GM20431 (cell line): ENCODE measurements at regions not wholly inside any gene's neighbourhood (a gene's known extent, or its start where the extent isn't known, plus 50 kb on each side); places are given as distances from the start of the nearest gene placed in this dataset.

Experiments used
- in situ Hi-C: fragments of 300-500 bp; cut with MseI, MboI; formaldehyde crosslinking; loops from one replicate; pipeline ENCODE4 v1.15.0; 2020; ENCODE audit warnings: low sequenced_read_pairs; ENCODE audit not compliant: unreplicated experiment

DNA sequence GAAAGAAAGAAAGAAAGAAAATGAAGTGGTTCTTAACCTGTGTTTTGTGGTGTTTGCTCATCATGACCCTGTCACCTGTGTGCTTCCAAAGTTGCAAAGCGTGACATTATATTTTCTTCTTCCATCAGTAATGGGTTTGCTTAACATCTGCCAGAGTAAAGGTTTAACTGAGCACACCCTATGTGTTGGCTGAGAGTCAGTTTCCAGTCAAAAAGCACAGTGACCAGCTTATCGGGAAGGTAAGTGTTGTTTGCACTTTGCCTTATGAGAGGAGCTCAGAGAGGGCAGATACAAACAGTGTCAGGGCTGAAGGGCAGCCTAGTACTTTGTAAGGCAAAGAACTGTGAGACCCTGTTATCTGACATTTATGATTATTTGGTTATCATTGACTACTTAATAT, 406.2 kb upstream of the CWC22 start:
- in situ Hi-C loops, result no loop called here

DNA sequence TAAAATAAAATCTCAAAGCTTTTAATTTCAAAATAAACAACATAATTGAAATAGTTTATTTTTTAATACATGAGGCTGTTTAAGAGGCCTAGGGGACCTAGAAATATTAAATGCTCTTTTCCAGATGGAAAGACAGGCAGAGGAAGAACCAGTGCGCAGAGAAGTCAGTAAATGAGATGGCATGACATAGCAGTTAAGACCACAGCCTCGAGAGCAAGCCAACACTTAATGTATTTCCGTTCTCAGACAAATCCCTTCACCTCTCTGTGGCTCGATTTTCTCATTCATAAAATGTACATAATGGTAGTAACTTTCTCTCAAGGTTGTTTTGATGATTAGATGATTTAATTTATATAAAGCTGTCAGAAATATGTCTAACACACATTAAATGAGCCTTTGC, 405.1 kb upstream of the CWC22 start:
- in situ Hi-C loops, result no loop called here

DNA sequence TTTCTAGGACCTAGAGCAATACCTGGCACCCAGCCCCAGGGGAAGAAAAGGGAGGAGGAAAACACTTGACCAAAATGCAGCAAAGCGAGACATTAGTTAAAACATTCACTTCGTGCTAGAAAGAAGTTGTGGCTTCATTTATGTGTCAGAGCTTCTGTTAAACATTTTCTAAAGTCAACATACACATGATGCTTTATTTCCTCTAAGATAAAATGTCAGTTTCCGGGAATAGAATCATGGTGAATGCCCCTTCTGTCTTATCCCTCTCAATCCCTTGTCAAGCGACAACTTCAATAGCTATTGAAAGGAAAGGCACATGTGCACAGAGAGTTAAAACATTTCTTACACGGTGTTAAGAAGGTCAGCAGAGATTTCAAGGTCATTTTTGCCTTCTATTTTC, 404.6 kb upstream of the CWC22 start:
- in situ Hi-C loops, result no loop called here

DNA sequence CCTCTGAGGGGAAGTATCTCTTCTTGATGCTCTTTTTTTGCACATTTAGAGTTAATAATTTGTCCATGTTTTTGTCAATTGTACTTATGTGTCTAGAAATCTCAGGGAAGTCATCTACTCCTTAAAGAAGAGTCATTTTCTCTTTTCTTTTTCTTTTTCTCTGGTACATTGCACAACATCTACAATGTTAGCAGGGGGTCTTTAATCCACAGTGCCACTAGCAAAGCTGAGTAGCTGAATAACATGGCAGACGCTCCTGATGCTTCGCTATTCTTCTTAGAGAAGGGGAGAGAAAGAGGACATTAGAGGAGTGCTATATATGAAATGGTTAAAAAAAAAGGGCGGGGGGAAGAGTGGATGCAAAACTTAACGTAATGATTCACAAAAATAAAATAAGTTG, 399.6 kb upstream of the CWC22 start:
- in situ Hi-C loops, result no loop called here

DNA sequence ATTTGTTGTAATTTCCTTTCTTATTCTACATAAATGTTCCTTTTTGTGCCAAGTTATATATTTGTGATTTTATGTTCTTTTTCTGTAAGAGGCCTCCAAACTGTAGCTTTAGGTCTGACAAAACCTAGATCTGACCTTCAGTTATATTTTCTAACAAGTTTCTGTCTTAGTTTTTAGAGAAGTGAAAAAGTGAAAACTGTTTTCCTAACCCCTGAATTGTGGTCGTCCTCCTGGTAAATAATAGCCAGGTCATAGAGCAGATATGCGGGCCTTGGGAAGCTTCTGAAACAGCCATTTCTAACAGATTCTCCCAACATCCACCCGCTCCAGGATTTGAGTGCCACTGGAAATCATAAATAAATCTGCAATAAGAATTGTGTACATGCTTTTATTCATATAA, 398.4 kb upstream of the CWC22 start:
- in situ Hi-C loops, result no loop called here

DNA sequence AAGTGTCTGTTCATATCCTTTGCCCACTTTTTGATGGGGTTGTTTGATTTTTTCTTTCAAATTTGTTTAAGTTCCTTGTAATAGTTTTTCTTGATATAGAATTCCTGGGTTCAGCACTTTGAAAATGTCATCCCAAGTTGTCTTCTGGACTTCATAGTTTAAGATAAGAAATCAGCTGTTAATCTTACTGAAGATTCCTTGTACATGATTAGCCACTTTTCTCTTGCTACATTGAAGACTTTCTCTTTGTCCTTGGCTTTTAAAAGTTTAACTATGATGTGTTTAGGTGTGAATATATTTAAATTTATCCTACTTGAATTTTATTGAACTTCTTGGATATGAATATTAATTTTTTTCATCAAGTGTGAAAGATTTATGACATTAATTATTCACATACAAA, 387.2 kb upstream of the CWC22 start:
- in situ Hi-C loops, result no loop called here

DNA sequence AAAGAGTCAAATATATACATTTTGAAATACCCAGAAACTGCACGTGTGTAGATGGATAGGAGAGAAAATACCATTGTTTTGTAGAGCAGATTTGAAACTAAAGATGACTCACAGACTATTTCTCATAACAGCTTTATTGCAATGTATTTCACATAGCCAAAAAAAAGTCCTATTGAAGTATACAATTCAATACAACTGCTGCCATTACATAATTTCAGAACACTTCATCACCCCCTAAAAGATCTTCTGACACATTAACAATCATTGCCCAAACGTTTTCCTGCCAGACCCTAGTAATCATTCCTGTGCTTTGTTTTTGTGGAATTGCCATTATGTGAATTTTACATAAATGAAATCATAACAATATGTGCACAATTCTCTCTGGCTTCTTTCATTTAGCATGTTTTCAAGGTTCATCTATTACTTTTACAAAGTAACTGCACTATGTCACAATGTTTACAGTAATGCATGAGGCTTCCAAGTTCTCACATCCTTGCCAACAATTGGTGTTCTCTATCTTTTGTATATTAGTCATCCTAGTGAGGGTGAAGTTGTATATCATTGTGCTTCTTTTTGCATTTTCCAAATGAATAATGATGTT, 378.6 kb upstream of the CWC22 start:
- in situ Hi-C loops, result no loop called here

DNA sequence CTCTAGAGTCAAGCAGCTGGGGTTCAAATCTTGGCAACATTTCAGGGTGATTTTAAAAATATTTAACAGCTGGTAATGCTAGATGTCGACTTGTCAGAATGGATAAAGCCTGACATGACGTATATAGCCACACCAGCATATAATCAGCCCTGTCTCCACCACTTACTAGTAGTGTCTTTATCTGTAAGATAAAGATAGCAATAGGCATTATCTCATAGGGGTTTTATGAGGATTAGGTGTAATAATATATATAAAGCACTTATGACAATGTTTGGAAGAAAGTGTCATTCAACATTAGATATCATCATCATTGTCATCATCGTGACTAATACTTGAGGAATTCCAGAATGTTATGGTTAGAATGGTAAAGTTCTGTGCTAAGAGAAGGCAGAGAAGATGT, 369.0 kb upstream of the CWC22 start:
- in situ Hi-C loops, result no loop called here

DNA sequence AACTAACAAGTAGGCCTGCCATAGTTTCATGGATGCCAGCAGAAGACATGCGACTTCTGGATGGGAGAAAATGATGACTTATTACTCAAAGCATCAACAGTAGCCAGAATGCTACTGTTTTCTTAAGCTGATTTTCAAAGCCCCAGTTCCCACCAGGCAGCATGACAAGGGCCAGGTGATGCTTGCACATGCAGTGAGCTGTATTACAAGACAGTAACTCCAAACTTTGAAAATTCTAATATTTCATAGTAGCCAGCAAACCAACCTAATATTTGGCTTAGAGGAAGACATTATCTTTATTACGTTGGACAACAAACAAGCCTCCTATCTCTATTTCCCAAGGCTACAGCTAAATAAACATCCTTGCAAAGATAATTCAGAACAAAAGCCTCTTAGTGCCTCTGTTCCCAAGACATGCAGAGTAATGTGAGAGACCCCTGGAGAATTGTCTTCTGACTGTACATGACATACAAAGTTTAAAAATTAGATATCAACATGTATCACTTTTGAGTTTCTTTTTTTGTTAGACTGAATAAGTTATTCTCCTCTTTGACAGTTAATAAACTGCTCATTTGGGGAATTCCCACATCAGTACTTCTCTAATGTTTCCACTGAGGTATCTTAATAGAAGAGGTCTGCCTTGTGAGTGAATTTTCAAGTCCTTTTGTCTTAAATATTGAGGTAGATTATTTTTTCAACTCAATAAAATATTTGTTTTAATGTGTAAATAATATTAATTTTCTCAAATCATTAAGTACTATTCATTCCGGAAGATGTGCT, 367.6 kb upstream of the CWC22 start:
- in situ Hi-C loops, result no loop called here

DNA sequence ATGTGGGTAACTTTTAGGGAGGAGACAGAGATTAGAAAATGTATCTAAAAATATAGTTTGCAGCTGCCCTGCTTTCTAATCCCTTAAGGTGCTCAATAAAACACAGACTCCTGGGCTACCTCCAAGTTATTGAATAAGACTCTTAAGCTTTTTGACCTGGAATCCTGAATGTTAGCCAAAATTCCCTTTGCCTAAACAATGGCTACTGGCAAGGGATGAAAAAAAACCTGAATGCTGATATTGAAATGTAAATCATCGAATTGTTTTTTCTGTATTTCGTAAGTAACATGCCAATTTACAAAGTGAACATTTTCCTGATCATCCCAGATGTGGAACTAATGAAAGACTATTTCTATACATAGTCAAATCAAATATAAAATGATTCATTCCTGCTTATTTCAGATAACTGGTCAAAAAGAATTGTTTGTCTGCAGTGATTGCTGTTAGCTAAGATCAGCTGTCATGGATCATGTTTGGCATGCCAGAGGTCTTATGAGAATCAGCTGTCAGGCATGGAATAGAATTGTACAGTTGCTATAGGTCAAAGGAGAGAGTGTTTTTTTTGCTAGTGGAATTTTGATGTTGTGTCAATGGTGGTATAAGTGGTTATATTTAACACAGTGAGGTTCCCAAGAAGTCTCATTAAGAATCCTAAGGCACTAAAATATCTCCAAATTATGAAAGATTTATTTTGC, 363.6 kb upstream of the CWC22 start:
- in situ Hi-C loops, result no loop called here

DNA sequence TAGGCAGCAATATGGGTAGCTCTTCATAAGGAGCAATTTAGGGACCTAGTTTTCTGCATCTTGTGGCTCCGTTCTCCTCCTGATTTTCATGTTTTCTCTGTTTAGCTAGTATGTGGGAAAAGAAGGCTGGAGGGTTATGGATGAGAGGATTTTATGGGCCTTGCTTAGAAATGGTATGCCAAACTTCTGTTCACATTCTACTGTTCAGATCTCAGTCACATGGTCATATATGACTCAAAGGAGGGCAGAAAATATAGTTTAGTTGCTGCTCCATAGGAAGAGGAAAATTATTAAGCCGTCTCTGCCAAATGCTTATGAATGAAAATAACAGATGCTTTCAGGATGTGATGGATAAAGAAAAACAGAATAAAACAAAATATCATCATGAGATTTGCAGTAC, 361.8 kb upstream of the CWC22 start:
- in situ Hi-C loops, result no loop called here

DNA sequence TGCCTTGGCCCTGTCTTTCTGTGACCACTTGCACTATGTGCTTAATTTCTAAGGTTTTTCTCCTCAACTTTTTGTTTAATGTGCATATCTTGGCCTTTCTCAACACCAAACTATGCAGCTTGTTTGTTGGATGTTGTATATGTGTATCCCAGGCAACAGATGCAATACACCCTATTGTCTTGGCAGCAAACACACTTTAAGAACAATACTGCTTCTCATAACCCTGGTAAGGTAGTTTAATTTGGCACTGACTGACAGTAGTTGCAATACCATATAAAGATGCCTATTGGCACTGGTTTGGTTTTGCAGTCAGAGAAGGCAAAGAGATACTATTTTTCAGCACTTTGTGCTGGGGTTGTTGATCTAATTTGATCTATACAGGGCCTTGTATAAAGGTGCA, 360.7 kb upstream of the CWC22 start:
- in situ Hi-C loops, result no loop called here

DNA sequence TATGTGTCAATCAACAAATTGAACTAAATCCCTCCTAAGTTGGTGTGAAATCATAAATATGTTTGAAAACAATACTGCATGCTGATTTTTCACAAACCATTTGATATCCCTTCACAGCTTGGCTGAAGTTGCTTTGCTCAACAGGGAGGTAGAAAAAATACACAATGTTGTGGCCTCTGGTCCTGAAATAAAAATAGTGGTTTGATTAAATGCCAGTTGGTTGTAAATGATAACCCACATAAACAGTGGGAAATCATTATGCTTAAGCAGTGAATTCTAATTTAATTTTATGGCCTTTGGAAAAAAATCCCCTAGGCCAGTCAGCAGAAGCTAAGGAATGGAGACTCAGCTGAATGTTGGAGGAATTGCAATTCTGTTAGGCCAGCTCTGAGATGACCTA, 359.4 kb upstream of the CWC22 start:
- in situ Hi-C loops, result no loop called here

DNA sequence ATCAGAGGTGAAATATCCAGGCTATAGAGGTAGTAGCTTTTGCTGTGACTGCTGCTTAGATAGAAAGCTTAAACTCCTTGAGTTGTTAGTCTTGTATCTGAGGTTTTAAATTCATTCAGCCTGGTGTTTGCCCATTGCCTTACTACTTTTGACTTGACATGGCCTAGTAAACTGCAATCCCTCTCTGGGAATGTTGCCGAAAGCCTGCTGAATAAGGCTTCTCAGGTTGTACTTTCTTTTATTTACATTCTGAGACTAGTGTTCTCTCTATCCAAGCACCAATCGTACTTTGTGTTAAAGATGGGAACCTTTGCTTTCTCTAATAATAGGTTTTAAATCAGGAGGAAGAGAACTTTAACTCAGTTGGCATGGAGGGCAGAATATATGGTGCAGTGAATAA, 357.6 kb upstream of the CWC22 start:
- in situ Hi-C loops, result no loop called here

DNA sequence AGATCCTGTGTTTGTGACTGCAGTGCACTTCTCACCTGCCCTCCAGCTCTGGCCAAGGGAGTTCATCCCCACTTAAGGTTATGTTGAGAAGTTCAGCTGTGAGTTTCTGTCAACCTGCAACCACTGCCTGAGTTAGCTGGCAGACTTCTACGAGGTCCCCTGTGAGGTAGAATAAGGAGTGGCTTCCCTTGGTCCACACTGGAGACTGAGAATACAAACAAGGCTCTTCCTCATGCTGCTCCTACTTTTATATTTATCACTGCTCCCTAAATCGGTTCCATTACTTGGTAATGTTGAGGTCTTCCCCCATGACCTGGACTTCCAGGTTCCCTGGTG, 353.2 kb upstream of the CWC22 start:
- in situ Hi-C loops, result no loop called here

DNA sequence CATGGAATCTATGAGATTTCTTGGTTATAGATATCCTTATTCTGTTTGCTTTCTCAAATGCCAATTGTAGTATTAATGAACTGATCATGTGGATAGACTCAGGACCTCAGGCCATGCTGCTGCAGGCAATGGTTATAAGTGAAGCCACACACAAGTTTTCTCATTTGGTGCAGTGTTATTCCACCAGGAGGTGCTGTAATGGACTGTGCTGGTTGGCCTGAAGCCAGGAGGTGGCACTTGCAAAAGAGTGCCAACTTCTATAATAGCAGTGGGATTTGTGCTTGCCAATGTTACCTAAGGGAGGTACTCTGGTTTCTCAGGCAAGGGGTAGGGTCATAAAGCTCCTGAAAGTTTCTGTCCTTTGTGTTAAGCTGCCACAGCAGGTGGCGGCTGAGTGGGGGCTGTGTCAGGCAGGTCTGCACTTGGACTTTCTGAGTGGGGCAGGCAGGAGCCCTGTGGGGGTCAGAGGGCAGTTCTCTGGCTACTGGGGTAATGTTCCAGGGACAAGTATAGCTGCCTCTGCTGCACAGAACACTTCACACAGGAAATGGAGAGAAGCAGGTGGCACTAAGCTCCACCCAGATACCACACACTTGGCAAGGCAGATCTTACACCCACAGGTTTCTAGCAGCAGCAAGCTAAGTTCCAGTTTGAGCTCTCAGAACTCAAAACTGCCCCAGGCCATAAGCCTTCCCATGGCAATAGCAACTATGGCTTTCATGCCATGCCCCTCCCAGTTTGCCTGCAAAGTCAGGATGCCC, 352.6 kb upstream of the CWC22 start:
- in situ Hi-C loops, result no loop called here

DNA sequence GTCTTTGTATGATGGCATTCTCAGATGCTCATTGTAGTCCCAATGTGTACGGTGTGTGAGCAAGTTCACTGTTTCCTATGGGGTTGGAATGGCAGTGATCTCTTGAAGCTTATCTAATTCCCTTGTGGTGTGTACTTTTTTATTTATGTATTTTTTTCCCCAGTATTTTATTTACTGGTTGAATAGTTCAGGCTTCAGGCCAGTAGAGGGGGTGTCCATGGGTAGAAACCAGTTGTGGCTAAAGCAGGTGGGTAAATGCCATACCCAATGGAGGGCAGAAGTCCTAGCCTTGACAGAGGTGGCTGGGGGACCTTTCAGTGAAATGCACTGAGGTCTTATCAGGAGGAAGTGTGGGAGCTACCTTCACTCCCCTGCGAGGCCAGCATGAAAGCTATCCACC, 351.4 kb upstream of the CWC22 start:
- in situ Hi-C loops, result no loop called here

DNA sequence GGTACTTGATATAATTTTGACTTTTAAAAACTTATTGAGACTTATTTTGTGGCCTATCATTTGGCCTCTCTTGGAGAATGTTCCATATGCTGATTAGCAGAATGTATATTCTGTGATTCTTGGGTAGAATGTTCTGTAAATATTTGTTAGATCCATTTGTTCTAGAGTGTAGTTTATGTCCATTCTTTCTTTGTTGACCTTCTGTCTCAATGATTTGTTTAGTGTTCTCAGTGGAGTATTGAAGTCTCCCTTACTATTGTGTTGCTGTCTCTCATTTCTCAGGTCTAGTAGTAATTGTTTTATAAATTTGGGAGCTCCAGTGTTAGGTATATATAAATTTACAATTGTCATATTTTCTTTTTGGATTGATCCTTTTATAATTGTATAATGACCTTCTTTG, 349.6 kb upstream of the CWC22 start:
- in situ Hi-C loops, result no loop called here

DNA sequence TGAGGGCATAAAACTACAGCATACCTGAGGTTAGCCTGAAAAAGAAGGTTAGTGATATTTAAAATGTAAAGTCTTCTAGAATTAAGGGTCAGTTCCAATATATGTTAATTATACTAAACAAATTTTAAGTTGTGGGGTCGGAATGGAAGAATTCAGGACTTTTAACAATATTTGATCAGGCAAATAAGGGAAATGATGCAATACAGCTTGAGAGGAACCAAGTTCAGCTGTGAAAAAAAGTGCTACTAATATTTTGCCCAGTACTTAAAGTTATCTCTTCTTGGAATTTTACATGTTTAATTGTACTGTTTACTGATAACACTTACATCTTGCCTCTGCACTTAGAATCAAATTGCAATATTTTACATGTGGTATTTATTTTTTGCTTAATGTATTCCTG, 345.5 kb upstream of the CWC22 start:
- in situ Hi-C loops, result no loop called here

DNA sequence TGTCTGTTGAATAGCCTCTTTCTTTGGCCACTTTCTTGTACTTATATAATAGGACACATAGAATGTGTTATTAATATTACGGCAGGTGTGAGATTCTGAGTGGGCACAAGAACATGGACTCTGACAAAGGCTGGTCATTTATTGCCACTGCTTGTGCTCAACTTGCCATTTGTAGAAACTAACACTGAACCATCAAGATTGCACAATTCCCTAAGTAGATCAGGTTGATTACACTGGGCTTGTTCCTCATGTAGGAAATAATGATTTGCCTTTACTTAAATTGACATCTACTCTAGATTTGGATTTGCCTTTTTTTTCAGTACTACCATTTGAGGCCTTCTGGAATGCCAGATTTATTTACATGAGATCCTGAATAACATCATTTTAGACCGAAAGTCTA, 342.7 kb upstream of the CWC22 start:
- in situ Hi-C loops, result no loop called here
